ENCODE measurements at regions not wholly inside any gene's neighbourhood (a gene's known extent, or its start where the extent isn't known, plus 50 kb on each side); places are given as distances from the start of the nearest gene placed in this dataset.

DNA sequence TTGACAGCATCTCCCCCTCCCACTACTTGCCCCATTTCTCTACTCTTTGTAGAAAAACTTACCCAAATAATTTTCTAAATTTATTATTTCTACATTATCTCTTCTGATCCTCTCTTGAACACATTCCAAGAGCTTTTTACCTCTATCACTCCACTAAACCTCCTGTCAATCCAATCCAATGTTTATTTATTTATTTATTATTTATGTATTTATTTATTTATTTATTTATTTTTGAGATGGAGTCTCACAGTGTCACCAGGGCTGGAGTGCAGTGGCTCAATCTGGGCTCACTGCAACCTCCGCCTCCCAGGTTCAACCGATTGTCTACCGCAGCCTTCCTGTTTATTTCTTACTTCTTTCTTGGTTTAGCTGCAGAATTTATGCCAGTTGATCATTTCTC, 178.5 kb upstream of the GAS1 start:
- TF ChIP-seq, protein P1, sequence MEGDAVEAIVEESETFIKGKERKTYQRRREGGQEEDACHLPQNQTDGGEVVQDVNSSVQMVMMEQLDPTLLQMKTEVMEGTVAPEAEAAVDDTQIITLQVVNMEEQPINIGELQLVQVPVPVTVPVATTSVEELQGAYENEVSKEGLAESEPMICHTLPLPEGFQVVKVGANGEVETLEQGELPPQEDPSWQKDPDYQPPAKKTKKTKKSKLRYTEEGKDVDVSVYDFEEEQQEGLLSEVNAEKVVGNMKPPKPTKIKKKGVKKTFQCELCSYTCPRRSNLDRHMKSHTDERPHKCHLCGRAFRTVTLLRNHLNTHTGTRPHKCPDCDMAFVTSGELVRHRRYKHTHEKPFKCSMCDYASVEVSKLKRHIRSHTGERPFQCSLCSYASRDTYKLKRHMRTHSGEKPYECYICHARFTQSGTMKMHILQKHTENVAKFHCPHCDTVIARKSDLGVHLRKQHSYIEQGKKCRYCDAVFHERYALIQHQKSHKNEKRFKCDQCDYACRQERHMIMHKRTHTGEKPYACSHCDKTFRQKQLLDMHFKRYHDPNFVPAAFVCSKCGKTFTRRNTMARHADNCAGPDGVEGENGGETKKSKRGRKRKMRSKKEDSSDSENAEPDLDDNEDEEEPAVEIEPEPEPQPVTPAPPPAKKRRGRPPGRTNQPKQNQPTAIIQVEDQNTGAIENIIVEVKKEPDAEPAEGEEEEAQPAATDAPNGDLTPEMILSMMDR (IDR thresholded peaks at IDR 0.05; ENCODE audit: low read depth, low read length) = no peak
- no peak for DNase-seq (ENCODE audit: extremely low read depth, low read depth)

DNA sequence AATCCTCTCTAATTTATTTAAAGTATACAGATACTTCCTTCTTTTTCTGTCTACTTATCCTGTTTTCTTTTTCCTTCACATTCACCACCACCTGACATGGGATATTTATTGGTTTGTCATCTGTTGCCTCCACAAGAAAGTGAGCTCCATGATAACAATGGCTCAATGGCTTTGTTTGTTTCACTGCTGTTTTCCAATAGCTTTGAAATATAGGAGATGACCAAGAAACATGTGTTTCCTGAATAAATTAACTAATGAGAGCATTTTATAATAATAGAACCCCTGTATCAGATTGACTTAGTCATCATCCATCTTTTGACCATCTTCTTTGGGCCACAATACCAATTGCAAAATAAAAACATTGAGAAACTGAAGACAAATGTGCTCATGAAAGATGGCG, 180.2 kb upstream of the GAS1 start:
- DNase-seq (ENCODE audit: extremely low read depth, low read depth) = no peak
- TF ChIP-seq, protein P1 (IDR thresholded peaks at IDR 0.05; ENCODE audit: low read depth, low read length) = no peak

DNA sequence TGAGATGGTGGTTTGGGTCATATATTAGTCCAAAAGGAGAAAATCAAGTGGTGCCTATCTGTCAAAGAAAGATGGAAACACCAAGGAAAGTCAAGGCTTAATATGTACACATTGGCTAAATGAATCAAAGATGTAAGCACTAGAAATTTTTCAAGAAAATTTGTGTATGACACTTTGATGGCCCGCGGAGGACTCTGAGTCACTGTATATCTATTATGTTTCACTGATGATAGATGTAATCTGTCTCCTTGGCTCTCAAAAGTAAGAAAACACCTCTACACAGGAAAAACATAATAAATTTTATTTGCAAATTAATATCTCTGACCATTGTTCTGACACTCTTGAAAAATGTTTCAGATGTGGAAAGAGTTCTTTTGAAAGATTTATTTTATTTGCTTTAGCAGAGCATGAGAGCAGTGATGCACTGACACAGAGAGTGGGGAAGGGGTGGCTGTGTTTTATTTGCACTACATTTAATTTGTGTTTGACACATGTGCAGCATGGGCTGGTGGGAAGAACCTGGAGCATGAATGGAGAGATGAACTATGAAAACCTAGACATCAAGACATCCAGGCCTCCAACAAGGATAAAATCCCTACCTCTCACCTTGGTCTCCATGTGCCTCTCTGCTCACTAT, 180.8 kb upstream of the GAS1 start:
- no peak for DNase-seq (ENCODE audit: extremely low read depth, low read depth)
- TF ChIP-seq, protein P1 (IDR thresholded peaks at IDR 0.05; ENCODE audit: low read depth, low read length) = no peak

DNA sequence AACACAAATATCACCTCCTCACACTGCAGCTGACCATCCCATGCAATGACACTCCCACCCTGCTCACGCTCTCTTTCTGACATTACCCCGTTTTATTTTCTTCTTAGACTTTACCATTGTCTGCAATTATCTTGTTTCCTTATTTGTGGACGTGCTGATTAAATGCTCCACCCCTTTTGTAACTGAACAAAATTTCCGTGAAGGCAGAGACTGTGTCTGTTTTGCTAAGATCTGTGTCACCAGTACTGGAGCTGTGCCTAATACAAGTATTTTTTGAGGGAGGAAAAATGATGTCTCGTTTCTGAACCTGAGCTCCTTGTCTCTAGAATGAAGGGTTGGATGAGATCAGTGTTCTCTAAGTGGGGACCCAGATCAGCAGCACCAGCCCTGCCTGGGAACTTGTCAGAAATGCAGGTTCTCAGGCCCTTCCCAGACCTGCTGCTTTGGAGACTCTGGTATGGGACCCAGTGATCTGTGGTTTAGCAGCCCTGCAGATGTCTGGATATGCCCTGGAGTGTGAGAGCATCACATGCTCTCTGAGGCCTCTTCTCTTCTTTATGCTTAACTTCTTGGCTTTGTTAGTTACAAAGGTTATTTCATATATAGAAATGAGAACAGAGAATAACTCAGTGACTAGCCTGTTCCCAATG, 181.7 kb upstream of the GAS1 start:
- DNase-seq (ENCODE audit: extremely low read depth, low read depth) = no peak
- TF ChIP-seq, protein P1 (IDR thresholded peaks at IDR 0.05; ENCODE audit: low read depth, low read length) = no peak

DNA sequence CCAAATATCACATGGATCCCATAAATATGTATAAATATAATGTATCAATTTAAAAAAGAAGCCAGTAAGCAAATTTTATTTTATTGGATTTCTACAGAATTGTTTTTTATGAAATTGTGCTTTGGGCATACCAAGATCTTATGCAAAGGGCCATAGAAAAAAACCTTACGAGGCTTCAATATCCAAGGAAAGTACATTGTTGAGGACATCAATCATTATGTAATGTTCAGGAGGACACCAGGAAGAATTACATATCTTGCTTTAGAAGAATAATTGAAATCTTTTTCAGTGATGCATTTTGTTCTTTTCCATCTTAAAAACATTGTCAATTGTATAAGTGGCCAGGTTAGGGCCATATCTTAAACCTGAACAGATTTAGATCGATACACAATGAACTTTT, 187.8 kb upstream of the GAS1 start:
- TF ChIP-seq, protein P1 (IDR thresholded peaks at IDR 0.05; ENCODE audit: low read depth, low read length) = no peak
- DNase-seq (ENCODE audit: extremely low read depth, low read depth) = no peak

DNA sequence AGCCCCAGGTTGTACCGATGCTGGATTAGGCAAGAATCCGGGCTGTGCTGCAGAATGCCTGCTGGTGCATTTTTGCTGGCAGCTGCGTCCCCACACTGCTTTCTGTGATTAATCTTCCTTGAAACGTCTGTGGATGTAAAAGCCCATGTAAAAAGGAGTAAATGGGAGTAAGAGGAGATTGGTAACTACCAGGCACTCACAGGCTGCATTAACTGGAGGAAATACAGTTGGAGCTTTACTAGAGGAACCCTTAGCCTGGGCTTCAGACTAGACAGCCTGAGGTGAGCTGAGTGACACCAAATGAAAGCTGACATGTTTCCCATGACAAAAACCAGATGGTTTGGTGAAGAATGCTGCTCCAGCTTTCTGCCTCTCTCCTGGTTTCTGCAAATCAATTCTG, 190.4 kb upstream of the GAS1 start:
- TF ChIP-seq, protein P1 (IDR thresholded peaks at IDR 0.05; ENCODE audit: low read depth, low read length) = no peak
- DNase-seq (ENCODE audit: extremely low read depth, low read depth) = no peak

DNA sequence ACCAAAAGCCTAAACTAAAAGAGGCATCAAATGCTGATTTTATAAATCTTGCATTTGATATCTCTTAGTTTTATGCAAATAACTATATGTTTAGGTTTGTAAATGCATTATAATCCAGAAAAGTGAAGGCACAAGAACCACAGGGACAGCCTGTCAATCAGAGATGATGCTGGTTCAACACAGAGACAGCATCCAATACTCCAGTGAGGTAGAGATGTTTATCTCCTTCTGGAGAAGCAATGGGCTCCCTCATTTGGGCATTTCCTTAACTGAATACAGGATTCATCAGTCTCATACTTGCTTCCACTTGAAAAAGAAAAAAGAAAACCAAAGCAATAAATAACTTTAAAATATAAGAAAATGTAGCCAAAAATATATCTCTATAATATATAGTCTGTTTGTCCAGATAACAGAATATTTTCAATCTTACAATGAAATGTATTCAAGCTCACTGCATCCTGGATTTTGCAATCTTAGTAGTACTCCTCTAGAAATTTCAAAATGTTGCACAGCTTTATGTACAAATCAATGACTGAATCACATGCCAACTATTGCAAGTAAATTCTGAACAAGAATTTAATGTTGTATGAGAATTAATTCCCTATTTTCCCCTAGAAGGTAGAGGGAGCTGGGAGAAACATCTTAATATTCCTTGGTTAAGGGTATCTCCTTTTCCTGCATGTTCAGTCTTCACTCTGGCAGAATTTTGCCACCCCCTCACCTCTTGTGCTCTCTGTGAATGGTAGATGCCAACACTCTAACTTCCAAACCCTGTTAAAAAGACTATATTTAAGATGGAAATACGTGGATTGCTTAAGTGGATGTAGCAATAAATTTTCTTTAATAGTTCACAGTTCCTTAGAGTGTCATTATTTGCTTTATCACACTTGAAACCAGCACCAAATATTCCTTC, 191.1 kb upstream of the GAS1 start:
- no peak for DNase-seq (ENCODE audit: extremely low read depth, low read depth)

More for the DNA sequence above, 191.1 kb upstream of the GAS1 start:
- TF ChIP-seq, protein P1 (IDR thresholded peaks at IDR 0.05; ENCODE audit: low read depth, low read length) = no peak

Data from AG09319 (cell line).